ENCODE measurements at regions not wholly inside any gene's neighbourhood (a gene's known extent, or its start where the extent isn't known, plus 50 kb on each side); places are given as distances from the start of the nearest gene placed in this dataset.

DNA sequence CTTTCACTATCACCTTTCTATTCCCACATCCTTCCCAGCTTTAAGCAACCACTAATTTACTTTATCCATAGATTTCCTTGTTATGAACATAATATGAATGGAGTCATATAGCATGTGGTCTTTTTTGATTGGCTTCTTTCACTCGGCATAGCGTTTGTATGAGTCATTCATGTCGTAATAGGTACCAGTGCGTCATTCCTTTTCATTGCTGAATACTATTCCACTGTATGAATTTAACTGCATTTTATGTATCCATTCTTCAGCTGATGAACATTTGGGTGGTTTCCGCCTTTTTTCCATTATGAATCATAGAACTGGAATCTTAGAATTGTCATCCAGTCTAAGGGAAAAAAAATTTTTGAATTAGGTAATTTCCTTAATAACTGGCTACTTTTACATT lies 411.3 kb upstream of the AUTS2 start:
- TF ChIP-seq, protein P1, sequence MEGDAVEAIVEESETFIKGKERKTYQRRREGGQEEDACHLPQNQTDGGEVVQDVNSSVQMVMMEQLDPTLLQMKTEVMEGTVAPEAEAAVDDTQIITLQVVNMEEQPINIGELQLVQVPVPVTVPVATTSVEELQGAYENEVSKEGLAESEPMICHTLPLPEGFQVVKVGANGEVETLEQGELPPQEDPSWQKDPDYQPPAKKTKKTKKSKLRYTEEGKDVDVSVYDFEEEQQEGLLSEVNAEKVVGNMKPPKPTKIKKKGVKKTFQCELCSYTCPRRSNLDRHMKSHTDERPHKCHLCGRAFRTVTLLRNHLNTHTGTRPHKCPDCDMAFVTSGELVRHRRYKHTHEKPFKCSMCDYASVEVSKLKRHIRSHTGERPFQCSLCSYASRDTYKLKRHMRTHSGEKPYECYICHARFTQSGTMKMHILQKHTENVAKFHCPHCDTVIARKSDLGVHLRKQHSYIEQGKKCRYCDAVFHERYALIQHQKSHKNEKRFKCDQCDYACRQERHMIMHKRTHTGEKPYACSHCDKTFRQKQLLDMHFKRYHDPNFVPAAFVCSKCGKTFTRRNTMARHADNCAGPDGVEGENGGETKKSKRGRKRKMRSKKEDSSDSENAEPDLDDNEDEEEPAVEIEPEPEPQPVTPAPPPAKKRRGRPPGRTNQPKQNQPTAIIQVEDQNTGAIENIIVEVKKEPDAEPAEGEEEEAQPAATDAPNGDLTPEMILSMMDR (IDR thresholded peaks at IDR 0.05): no peak
- no peak for TF ChIP-seq POLR2A (IDR thresholded peaks at IDR 0.05)
